Testis (tissue), 2 donors: ENCODE measurements at regions not wholly inside any gene's neighbourhood (a gene's known extent, or its start where the extent isn't known, plus 50 kb on each side); places are given as distances from the start of the nearest gene placed in this dataset.

Source experiments
- CTCF ChIP-seq, 3 experiments: fragments of 450-650 bp in 2 of 3; fragments of 200-600 bp in 1 of 3; sonication (generic) in 1 of 3; IDR thresholded peaks; one replicate each; pipeline ENCODE4 v1.5.1; 2016 to 2019; ENCODE audit warnings: antibody characterized with exemption in 3 of 3, mild to moderate bottlenecking in 2 of 3, moderate library complexity in 1 of 3
- POLR2A ChIP-seq: fragments of 450-650 bp; IDR thresholded peaks from one replicate; pipeline ENCODE4 v1.6.1; 2017; ENCODE audit warnings: antibody characterized with exemption, mild to moderate bottlenecking, moderate library complexity

- TF ChIP-seq CTCF (IDR thresholded peaks at IDR 0.05): no peak
- no peak for TF ChIP-seq POLR2A
Observed at GRCh38 chr3:107986505-107986904, 104.3 kb downstream of the CD47 start.
